Neural crest cell (in vitro differentiated cells): ENCODE measurements at regions not wholly inside any gene's neighbourhood (a gene's known extent, or its start where the extent isn't known, plus 50 kb on each side); places are given as distances from the start of the nearest gene placed in this dataset.

Source experiments
- DNase-seq: peaks from one replicate; pipeline ENCODE4 v3.0.0; 2021; ENCODE audit warnings: low read depth, mixed read lengths, low spot score
- H3K27ac Mint-ChIP-seq: one replicate; pipeline ENCODE4 v1.8.0; 2021; ENCODE audit warnings: mild to moderate bottlenecking, mixed read lengths; ENCODE audit not compliant: unreplicated experiment
- H3K27me3 Mint-ChIP-seq: 2 replicates; pipeline ENCODE4 v1.8.0; 2021; ENCODE audit warnings: low read depth, mild to moderate bottlenecking, mixed read lengths
- H3K36me3 Mint-ChIP-seq: 2 replicates; pipeline ENCODE4 v1.8.0; 2021; ENCODE audit warnings: low read depth, mild to moderate bottlenecking, mixed read lengths
- H3K4me1 Mint-ChIP-seq: 2 replicates; pipeline ENCODE4 v1.8.0; 2021; ENCODE audit warnings: mixed read lengths
- H3K4me3 Mint-ChIP-seq: one replicate; pipeline ENCODE4 v1.8.0; 2021; ENCODE audit warnings: mild to moderate bottlenecking, mixed read lengths
- H3K9me3 Mint-ChIP-seq: 2 replicates; pipeline ENCODE4 v1.8.0; 2021; ENCODE audit warnings: mixed read lengths
- TF ChIP-seq, protein P1 (sequence below): fragments of 200-600 bp; sonication (generic); conservative IDR thresholded peaks from 2 replicates; pipeline ENCODE4 v1.5.0; 2021; ENCODE audit warnings: antibody characterized with exemption, mild to moderate bottlenecking

DNA sequence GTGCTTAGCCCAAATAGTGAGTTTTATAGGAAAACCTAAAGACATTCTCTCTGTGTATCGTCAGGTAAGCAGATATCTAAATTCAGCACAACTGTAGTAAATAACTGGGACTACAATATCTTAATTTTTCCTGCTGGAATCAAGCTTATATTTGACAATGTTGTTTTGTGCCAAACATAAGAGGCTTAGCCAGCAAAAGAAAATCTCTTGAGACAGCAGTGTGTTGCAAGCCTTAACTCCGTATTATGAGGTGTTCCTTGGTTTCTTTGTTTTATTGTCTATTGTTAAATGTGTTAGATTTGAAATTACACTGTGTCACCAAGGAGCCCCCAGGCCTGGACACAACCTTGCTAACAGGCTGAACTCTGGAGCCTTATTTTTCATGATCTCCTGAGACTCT is 1570.6 kb upstream of the GOT2 start:
- H3K9me3 Mint-ChIP-seq = peaks cover 9% of the 10 kb centered on the region
- TF ChIP-seq, protein P1, sequence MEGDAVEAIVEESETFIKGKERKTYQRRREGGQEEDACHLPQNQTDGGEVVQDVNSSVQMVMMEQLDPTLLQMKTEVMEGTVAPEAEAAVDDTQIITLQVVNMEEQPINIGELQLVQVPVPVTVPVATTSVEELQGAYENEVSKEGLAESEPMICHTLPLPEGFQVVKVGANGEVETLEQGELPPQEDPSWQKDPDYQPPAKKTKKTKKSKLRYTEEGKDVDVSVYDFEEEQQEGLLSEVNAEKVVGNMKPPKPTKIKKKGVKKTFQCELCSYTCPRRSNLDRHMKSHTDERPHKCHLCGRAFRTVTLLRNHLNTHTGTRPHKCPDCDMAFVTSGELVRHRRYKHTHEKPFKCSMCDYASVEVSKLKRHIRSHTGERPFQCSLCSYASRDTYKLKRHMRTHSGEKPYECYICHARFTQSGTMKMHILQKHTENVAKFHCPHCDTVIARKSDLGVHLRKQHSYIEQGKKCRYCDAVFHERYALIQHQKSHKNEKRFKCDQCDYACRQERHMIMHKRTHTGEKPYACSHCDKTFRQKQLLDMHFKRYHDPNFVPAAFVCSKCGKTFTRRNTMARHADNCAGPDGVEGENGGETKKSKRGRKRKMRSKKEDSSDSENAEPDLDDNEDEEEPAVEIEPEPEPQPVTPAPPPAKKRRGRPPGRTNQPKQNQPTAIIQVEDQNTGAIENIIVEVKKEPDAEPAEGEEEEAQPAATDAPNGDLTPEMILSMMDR = no peak
- DNase-seq = no peak
- H3K4me3 Mint-ChIP-seq = no peak overlapping the region
- H3K36me3 Mint-ChIP-seq = no peaks in the 10 kb centered on the region
- no peaks in the 10 kb centered on the region for H3K27me3 Mint-ChIP-seq
- no peak overlapping the region for H3K27ac Mint-ChIP-seq
- H3K4me1 Mint-ChIP-seq = no peaks in the 10 kb centered on the region

DNA sequence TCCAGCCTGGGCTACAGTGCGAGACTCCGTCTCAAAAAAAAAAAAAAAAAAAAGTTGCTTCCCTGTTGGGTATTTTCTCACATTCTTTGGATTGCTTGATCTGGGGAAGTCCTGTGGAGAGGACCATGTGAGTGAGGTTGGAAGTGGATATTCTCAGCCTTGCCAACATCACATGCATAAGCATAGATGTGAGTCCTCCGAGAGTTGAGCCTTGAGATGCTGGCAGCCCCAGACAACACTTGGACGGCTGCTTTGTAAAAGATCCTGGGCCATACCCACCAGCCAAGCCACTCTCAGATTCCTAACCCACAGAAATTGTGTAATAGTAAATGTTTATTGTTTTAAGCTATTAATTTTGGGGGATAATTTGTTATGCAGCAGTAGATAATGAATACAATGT is 1570.0 kb upstream of the GOT2 start:
- H3K4me1 Mint-ChIP-seq = no peaks in the 10 kb centered on the region
- peaks cover 9% of the 10 kb centered on the region for H3K9me3 Mint-ChIP-seq
- no peaks in the 10 kb centered on the region for H3K27me3 Mint-ChIP-seq
- DNase-seq = no peak
- TF ChIP-seq, protein P1 = no peak
- no peak overlapping the region for H3K4me3 Mint-ChIP-seq
- no peak overlapping the region for H3K27ac Mint-ChIP-seq
- no peaks in the 10 kb centered on the region for H3K36me3 Mint-ChIP-seq

DNA sequence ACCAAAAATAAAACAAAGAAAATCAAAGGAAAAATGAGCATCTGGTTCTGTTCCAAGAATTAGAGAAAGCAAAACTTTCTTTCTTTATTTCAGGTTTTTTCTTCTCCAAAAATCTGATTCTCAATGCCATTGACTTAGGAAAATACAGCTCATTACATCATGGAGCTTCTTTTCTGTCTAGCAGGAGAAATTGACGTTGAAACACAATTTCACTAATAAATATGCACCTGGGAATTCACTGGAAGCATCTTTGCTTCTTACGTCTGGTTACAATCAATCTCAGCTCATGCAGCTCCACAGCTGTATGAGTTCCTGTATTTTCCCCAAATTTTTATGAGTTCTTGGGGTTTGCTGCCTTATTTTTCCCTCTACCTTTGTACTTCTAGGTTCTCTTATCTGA is 1568.6 kb upstream of the GOT2 start:
- peaks cover 3% of the 10 kb centered on the region for H3K9me3 Mint-ChIP-seq
- TF ChIP-seq, protein P1 = no peak

DNA sequence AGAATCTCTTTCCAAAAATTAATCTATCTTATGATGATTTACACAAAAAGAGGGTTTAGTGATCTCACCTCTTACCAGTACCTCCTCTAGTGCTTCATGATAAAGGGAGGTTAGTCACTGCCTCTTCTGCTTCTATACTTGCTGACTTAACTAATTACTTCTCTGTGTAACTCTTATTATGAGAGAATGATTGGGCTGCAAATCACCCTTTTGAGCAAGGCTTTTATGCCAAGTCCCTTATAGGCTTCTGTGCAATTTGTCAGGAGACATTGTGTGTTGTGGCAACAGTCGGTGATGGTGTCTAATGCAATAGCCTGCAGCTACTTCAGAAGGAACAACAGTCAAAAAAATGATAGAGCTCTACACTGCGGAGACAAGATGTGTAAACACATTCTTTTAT is 1568.1 kb upstream of the GOT2 start:
- no peaks in the 10 kb centered on the region for H3K27me3 Mint-ChIP-seq
- DNase-seq = no peak
- TF ChIP-seq, protein P1 = no peak
- no peaks in the 10 kb centered on the region for H3K36me3 Mint-ChIP-seq
- peaks cover 3% of the 10 kb centered on the region for H3K9me3 Mint-ChIP-seq
- H3K4me1 Mint-ChIP-seq = no peaks in the 10 kb centered on the region
- no peak overlapping the region for H3K27ac Mint-ChIP-seq
- no peak overlapping the region for H3K4me3 Mint-ChIP-seq

More for the DNA sequence above, 1568.6 kb upstream of the GOT2 start:
- H3K27me3 Mint-ChIP-seq = no peaks in the 10 kb centered on the region
- H3K36me3 Mint-ChIP-seq = no peaks in the 10 kb centered on the region
- no peaks in the 10 kb centered on the region for H3K4me1 Mint-ChIP-seq
- no peak overlapping the region for H3K4me3 Mint-ChIP-seq
- no peak for DNase-seq
- no peak overlapping the region for H3K27ac Mint-ChIP-seq

DNA sequence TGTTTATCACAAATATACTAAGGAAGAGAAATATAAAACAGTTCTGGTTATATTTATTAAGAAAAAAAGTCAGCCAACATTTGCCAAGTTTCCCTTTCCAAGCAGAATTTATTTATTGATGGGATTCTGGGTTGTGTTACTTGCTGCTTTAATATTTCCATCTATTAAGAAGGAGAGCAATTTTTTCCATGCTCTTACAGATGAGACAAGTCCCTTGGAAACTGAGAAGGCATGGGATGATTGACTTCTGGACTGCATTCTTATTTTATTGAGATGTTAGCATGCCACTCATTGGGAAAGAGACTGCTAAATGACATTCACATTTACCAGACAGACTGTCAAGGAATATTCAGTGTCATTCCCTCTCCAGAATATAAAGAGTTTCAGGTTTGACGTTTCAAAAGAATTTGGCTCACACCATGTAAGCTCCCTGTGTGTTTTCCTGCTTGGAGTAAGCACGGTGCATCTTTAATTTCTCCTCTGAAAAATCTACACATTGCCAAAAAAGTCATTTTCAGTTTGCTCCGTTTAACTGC is 1565.2 kb upstream of the GOT2 start:
- no peak for DNase-seq
- H3K27ac Mint-ChIP-seq = no peak overlapping the region
- TF ChIP-seq, protein P1 = no peak

More for the DNA sequence above, 1565.2 kb upstream of the GOT2 start:
- H3K4me3 Mint-ChIP-seq = no peak overlapping the region
- H3K27me3 Mint-ChIP-seq = no peaks in the 10 kb centered on the region
- peaks cover 3% of the 10 kb centered on the region for H3K9me3 Mint-ChIP-seq
- H3K36me3 Mint-ChIP-seq = no peaks in the 10 kb centered on the region
- H3K4me1 Mint-ChIP-seq = no peaks in the 10 kb centered on the region
